DOHH2 (cell line): ENCODE measurements at regions not wholly inside any gene's neighbourhood (a gene's known extent, or its start where the extent isn't known, plus 50 kb on each side); places are given as distances from the start of the nearest gene placed in this dataset.

Experiments used
- EZH2phosphoT487 ChIP-seq: fragments of 200-600 bp; sonication (generic); IDR thresholded peaks from 2 replicates; pipeline ENCODE4 v1.6.1; 2017; ENCODE audit warnings: borderline replicate concordance, mild to moderate bottlenecking, antibody characterized with exemption, low read length, moderate library complexity, mixed read lengths
- TF ChIP-seq, protein P1 (sequence below): fragments of 200-600 bp; sonication (generic); IDR thresholded peaks from one replicate; pipeline ENCODE4 v1.5.1; 2014; ENCODE audit warnings: antibody characterized with exemption, mild to moderate bottlenecking, low read depth, low read length; ENCODE audit not compliant: poor library complexity, severe bottlenecking

DNA sequence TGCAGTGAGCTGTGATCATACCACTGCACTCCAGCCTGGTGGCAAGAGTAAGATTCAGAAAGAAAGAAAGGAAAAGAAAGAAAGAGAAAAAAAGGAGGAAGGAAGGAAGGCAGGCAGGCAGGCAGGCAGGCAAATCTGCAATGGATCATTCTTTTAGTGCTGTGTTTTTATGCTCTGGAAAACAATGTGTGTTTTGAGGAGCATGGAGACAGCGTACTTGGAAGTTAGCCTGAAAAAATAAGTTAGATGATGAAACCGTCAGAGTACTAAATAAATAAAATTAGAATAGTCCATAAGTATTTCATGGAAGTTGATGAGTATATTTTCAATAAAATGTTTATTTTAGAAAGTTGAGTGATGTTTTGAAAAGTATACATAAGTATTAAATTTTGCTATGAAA, 366.4 kb upstream of the CDH20 start:
- TF ChIP-seq EZH2phosphoT487: no peak
- TF ChIP-seq, protein P1, sequence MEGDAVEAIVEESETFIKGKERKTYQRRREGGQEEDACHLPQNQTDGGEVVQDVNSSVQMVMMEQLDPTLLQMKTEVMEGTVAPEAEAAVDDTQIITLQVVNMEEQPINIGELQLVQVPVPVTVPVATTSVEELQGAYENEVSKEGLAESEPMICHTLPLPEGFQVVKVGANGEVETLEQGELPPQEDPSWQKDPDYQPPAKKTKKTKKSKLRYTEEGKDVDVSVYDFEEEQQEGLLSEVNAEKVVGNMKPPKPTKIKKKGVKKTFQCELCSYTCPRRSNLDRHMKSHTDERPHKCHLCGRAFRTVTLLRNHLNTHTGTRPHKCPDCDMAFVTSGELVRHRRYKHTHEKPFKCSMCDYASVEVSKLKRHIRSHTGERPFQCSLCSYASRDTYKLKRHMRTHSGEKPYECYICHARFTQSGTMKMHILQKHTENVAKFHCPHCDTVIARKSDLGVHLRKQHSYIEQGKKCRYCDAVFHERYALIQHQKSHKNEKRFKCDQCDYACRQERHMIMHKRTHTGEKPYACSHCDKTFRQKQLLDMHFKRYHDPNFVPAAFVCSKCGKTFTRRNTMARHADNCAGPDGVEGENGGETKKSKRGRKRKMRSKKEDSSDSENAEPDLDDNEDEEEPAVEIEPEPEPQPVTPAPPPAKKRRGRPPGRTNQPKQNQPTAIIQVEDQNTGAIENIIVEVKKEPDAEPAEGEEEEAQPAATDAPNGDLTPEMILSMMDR: no peak
